ENCODE measurements at regions not wholly inside any gene's neighbourhood (a gene's known extent, or its start where the extent isn't known, plus 50 kb on each side); places are given as distances from the start of the nearest gene placed in this dataset.
A peak's percentile ranks its signal among the peaks of the same experiment; 100 is the strongest.

DNA sequence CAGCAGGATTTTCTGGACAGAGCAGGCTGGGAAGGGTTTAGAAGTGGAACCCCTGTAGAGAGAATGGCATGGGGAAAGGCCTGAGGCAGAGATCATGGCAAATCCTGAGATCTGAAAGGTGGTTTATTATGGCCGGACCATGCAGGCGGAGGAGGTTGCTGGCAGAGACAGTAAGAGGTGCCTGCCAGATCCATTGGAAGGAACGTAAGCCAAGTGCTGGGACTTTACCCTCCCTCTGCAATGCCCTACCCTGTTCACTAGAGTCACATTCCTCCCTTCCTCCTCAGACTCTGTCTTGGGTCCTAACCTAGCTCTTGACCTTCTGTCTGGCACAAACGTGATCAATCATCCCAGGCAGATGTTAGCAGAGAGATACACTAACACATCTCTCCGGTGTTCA, 66.4 kb upstream of the SLC22A23 start:
- DNase-seq = no peak

DNA sequence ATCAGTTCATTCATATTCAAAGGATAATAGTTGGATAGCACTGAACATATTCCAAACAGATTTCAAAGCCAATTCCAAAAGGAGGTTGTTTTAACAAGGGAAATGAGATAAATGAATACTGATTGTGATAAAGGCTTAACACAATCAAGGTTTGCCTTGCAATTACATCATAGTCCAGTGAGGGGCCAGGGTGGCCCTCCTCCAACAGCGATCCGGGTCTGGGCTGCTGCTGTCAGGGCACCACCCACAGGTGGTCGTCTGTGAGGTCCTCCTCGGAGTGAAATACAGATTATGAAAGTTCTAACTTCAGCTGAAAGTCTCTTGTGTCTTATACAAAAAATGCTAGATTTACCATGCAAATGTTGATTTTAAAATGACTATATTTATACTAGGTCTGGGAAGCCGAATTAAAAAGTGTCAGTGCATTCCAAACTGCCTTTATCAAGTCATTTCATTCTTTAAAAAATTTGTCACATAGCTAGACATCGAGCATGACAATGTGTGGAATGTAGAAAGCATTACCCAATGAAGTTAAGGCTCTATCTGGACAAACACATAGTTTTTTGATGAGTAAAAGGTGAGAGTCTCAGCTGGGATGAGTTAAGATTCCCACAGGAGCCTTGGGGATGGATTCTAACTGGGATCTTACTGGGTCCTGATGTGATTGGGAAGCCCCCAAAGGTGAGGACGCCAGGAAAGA, 65.9 kb upstream of the SLC22A23 start:
- no peak for DNase-seq

DNA sequence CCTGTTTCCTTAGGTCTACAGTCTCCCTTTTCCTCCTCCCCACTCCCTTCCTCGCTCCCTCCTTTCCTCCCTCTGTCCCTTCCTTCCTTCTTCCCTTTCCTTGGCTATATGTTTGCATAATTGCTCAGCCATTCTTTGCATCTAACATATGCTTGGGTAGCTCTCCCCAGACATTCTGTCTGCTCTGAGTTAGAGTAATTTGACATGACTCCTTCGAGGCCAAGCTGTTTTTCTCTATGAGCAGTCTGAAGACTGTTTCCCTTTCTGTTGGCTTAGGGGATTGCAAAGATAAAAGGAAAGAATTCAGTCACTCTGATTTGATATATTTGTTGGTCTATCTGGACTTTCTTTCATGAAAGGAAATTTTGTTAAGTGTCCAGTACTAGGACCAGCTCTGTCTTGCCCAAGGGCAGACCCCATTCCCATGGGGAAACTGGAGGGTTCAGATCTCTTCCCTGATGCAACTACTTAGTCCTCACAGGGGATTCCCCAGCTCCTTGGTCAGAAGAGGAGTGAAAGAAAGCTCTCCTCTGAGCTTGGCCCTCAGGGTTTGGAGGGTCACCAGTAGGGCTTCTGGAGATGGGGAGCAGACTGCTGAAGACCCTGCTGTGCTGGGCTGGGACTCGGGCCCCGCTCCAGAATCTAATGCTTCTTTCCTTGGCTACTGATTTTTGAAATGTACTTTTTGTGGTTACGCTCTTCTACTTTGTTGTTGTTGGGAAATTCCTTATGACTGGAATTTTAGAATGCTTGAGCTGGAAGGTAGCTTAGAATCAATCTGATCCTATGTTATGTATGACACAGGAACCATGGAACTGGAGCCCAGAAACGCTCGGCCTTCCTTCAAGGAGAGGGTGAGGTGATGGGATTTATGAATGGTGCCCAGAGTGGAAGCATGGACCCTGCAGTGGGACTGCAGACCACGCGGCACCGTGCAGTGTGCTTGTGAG, 63.7 kb upstream of the SLC22A23 start:
- no peak for DNase-seq

DNA sequence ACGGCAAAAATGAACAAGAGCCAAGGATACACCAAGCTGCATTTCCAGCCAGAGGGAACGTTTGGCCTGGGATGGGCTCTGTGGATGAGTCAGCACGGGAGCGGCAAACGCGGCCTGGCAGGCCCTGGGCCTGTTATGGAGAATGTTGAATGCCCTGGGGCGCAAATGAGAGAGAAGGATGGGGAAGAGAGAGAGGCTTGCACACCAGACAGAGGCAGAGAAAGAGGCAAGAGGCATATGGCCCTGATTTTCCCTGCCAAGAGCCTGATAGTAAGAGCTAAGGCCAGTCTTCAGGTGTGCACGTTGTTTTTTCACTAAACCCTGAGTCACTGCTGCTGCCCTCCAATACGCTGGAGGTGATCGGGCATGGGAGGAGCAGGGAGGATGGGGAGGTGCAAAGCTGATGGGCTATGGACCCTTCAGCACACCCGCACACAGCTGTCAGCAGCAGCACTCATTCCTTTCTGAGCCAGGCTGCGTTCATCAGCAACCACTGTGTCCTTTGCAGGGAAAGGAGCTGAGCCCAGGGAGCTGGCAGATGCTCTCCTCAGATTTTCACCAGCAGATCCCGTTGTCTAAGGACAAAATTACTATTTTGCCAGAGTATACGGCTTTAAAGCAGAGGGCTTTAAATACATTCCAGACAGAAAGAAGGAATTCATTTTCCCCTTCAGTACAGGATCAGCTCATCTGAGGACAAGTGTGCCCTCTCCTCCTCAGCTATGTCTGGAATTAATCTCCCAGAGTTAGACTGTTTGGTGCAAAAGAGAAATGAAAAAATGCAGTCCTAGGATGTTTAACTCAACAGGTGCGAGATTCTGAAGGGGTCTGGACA, 61.7 kb upstream of the SLC22A23 start:
- DNase-seq = peak; percentile 56

DNA sequence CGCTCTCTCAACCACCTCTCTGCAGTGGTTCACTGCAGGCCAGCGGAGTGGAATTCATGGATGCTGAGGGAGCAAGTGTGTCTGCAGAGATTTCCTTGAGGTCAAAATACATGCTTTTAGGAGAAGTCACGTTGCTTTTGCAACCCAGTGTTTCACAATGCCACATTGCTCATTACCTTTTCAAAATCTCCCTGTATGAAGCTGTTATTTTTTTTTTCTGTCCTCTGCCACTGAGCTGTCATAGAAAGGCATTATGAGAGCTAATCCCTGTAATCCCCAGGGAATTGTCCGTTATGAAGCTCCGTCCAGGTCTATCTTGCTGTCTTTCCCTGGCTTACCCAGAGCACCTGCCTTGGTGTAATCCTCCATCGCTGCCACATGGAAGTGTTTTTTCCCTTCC, 60.5 kb upstream of the SLC22A23 start:
- no peak for DNase-seq

DNA sequence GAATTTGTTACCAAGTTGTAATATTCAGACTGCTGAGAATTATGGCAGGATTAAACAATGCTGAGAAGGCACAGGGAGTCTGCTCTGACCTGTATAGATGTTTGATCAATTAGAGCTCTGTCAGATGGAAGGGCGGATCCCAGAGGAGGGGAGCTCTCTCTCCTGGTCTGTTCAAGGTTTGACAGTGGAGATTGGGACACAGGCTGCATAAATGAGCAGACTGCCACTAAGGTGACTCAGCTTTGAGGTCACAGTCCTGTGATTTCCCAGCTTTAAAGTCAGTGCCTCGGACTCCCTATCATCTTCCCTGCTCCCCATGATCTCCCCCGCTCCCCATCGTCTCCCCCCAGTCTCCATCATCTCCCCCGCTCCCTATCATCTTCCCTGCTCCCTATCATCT, 59.2 kb upstream of the SLC22A23 start:
- DNase-seq = no peak

DNA sequence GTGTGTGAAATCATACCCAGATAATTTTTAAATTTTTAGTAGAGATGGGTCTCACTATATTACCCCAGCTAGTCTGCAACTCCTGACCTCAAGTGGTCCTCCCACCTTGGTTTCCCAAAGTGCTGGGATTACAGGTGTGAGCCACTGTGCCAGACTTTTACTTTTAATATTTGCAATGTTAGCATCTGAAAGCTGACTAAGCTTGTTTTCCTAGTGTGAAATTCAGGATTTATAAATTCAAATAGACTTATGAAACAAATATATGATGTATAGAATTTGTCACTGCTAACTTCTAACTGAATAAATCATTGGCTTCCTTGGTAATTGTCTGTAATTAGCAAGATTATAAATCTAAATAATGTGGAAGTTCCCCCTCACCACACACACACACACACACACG, 58.8 kb upstream of the SLC22A23 start:
- DNase-seq = no peak

DNA sequence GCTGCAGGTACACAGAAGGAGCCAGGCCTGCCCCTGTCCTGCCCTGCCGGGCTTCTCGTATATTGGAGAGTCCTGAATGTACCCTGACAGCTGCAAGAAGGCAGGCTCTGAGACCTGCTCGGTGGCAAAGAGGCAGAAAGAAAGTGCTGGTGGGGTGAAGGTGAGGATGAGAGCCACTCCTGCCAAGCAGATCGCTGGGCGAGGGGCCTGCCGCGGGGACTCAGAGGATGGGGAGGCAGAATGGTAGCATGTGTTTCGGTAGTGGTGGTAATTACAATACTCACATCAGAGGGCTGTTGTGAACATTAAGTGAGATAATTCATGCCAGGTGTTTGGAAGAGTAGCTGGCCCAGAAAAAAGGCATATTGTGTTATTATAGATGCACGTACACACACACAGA, 56.6 kb upstream of the SLC22A23 start:
- DNase-seq = no peak

DNA sequence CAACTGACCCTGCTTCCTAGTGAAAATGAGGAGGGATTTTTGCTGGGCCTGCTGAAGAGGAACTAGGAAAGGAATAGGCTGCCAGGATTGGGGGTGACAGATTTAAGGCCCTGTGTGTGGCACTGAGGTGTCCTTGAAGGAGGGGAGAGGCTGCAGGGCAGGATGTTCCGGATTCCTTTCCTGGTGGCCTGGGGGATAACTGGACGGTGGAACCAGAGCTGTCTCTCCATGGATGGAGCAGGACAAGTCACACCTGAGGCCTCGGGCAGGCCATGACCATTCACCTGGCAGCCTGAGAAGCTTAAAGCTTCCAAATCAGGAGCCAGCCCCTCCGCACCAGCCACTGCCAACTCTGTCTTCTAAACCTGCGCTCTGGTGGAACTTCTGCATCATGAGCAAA, 56.0 kb upstream of the SLC22A23 start:
- DNase-seq = no peak

DNA sequence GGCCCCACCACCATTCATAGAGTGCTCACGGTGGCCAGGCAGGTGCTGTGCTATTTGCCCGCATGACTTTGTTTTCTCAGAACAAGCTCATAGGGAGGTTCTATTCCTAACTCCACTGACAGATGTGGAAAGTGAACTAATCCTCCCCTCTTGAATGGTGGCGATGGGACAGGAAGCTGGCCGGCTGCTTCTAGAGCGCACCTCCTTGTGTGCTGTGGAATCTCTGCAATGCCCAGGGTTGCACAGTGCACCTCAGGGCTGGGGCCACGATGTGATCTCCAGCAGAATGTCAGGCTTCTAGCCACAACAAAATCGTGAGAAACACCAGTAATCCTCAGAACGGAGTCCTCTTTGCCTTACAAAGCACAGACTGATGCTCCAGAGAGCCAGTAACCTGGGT, 53.8 kb upstream of the SLC22A23 start:
- DNase-seq = no peak

DNA sequence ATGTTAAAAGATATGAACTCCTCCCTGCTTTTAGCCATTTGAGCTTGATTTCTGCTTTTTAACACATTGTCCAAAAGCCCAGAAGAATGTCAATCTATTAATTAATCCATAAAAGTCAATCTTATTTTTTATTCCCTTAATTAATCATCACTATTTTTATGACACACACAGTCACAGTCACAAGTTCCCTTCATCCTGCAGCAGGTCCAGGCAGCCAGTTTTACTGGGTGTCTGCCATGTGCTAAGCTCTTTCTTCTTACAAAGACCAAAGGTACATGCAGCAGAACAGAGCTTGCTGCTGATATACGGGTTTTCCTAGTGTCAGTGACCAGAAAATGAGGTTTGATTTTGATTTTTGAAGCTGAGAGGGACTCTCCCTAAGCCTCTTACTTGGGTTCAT, 53.3 kb upstream of the SLC22A23 start:
- no peak for DNase-seq

DNA sequence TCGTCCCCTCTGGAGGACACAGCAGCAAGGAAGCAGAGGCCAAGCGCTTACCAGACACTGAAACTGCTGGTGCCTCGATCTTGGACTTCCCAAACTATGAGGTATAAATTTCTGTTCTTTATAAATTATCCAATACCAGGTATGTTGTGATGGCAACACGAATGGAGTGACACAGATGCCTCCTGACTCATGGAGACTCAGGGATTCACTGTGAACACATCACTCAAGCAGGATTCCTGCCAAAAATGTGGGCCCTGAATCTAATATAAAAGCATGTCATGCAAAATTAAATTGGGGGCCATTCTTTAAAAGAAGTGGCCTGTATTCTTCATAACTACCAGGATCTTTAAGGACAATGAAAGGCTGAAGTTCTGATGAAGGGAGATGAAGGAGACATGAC, 52.5 kb upstream of the SLC22A23 start:
- no peak for DNase-seq

DNA sequence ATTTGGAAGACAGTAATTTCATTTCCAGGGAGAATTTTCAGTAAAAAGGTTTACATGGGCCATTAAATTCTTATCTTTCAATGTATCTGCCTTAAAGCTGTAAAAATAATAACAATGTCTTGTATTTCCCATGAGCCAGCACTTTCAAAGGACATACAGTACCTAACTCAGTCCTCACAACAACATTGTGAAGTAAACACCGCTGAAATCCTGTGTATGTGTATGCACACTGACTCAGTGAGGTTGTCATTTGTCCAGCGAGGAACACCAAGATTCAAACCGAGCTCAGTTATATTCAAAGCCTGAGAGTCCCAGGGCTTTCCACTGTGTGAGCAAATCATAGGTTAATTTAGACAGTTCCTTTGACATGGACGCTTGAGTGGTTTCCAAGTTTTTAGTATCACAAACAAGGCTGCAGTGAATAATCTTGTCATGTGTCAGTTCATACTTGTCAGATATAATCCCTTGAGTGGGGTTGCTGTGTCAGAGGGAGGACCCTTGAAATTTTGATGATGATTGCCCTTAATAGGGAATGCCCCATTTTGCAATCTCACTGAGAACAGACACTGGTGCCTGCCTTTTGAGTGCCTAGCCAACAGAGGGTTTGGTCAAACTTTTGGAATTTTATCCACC, 50.0 kb upstream of the SLC22A23 start:
- DNase-seq = no peak
